Stimulated activated naive CD4-positive, alpha-beta T cell treated with Interleukin-2 at 50 U/mL for 16 hours (primary cell): ENCODE measurements at regions not wholly inside any gene's neighbourhood (a gene's known extent, or its start where the extent isn't known, plus 50 kb on each side); places are given as distances from the start of the nearest gene placed in this dataset.

Experiments
- DNase-seq: peaks from one replicate; lab custom pipeline; 2025; lab: John Stamatoyannopoulos, UW

- DNase-seq, result no peak
Observed at GRCh38 chr1:55981010-55981650, 598.2 kb downstream of the PLPP3 start.

- no peak for DNase-seq
Observed at GRCh38 chr1:55980582-55980981, 598.8 kb downstream of the PLPP3 start.

GRCh38 chr1:55974714-55975441 is 604.5 kb downstream of the PLPP3 start:
- no peak for DNase-seq

- DNase-seq, result no peak
Observed at GRCh38 chr1:55970526-55971110, 608.7 kb downstream of the PLPP3 start.

GRCh38 chr1:55969322-55969721 is 610.0 kb downstream of the PLPP3 start:
- DNase-seq, result no peak

GRCh38 chr1:55968661-55969060 is 610.7 kb downstream of the PLPP3 start:
- no peak for DNase-seq

- no peak for DNase-seq
Observed at GRCh38 chr1:55965981-55966461, 613.3 kb downstream of the PLPP3 start.

- no peak for DNase-seq
Observed at GRCh38 chr1:55962472-55962871, 616.9 kb downstream of the PLPP3 start.

- DNase-seq, result no peak
Observed at GRCh38 chr1:55959136-55959548, 620.2 kb downstream of the PLPP3 start.

GRCh38 chr1:55958498-55958897 is 620.9 kb downstream of the PLPP3 start:
- DNase-seq, result no peak

GRCh38 chr1:55957276-55957675 is 622.1 kb downstream of the PLPP3 start:
- DNase-seq, result no peak

GRCh38 chr1:55955016-55955621 is 624.2 kb downstream of the PLPP3 start:
- DNase-seq, result no peak

GRCh38 chr1:55951291-55951690 is 628.1 kb downstream of the PLPP3 start:
- DNase-seq, result no peak

- no peak for DNase-seq
Observed at GRCh38 chr1:55947446-55947845, 631.9 kb downstream of the PLPP3 start.

- DNase-seq, result no peak
Observed at GRCh38 chr1:55943721-55944435, 635.5 kb downstream of the PLPP3 start.

- no peak for DNase-seq
Observed at GRCh38 chr1:55943012-55943411, 636.4 kb downstream of the PLPP3 start.

- DNase-seq, result no peak
Observed at GRCh38 chr1:55939866-55940265, 639.5 kb downstream of the PLPP3 start.

- no peak for DNase-seq
Observed at GRCh38 chr1:55938861-55939260, 640.5 kb downstream of the PLPP3 start.

GRCh38 chr1:55938376-55938850 is 641.0 kb downstream of the PLPP3 start:
- DNase-seq, result no peak

GRCh38 chr1:55937840-55938375 is 641.5 kb downstream of the PLPP3 start:
- no peak for DNase-seq

- DNase-seq, result no peak
Observed at GRCh38 chr1:55935236-55935635, 644.1 kb downstream of the PLPP3 start.

- no peak for DNase-seq
Observed at GRCh38 chr1:55932402-55932801, 647.0 kb downstream of the PLPP3 start.
